NCI-H748 (cell line): ENCODE measurements at regions not wholly inside any gene's neighbourhood (a gene's known extent, or its start where the extent isn't known, plus 50 kb on each side); places are given as distances from the start of the nearest gene placed in this dataset.
"Not testable (repeated sequence)": the region's sequence is repeated elsewhere in the genome, so short reads cannot be mapped to it uniquely, and the experiment has no call there.

Experiments
- DNase-seq: peaks from one replicate; lab custom pipeline; 2025; ENCODE audit not compliant: unreplicated experiment; lab: John Stamatoyannopoulos, UW

- DNase-seq, result not testable (repeated sequence)
These were observed 104.5 kb downstream of the ZNF33B start for GRCh38 chr10:42533866-42534265.

DNA sequence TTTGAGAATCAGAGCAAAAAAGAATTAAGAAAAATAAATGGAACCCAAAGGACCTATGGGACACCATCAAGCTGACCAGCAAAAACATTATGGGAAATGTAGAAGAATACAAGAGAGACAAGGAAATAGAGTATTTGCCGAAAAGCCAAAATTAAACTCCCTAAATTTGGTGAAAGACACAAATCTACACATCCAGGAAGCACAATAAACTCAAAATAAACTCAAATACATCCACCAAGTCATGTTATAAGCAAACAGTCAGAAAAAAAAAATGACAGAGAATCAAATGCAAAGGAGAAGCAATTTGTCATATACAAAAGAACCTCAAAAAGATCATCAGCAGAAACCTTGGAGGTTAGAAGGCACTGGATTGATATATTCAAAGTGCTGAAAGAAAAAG, 105.4 kb downstream of the ZNF33B start:
- DNase-seq, result no peak

DNA sequence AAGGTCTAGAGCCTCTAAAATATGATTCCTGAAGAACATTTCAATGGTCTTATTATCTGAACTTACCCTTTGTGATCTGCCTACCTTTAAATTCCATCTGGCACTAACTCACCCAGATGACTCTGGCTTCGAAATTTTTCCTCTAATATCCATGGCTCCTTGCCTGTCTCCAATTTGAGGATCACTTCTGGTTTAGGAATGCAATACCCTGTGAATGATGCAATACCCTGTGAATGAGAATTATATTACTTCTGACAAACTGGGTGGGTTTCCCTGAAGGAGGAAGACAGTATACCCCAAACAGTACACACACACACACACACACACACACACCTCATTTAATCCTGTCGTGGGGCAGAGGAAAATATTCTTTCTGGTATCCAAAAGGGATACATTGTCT, 115.3 kb downstream of the ZNF33B start:
- no peak for DNase-seq

DNA sequence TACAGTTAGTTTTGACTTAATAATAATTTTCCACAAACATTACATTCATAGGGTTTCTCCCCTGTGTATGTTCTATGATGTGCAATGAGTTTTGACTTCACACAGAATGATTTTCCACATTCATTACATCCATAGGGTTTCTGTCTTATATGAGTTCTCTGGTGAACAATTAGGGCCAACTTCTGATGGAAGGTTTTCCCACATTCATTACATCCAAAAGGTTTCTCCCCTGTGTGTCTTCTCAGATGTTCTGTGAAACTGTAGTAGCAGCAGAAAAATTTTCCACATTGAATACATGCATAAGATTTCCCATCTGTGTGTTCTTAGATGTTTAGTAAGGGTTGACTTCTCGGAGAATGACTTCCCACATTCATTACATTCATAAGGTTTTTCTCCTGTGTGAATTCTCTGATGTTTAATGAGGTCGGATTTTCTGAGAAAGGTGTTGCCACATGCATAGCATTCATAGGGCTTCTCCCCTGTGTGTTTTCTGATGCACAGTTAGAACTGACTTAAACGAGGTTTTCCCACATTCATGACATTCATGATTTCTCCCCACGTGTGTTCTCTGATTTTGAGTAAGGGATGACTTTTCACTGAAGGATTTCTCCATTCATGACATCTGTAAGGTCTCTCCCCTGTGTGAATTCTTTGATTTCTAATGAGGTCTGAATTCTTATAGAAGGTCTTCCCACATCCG, 118.5 kb downstream of the ZNF33B start:
- no peak for DNase-seq

DNA sequence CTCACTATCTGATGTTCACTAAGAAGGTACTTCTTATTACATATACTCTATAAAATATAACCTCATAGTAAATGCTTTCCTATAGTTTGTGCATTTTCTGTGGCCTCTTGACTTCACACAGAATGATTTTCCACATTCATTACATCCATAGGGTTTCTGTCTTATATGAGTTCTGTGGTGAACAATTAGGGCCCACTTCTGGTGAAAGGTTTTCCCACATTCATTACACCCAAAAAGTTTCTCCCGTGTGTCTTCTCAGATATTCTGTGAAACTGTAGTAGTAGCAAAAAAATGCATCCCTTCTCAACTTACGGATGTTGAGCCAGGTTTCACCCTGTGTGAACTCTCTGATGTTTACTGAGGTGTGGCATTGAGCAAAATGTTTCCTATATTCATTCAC, 119.3 kb downstream of the ZNF33B start:
- no peak for DNase-seq

DNA sequence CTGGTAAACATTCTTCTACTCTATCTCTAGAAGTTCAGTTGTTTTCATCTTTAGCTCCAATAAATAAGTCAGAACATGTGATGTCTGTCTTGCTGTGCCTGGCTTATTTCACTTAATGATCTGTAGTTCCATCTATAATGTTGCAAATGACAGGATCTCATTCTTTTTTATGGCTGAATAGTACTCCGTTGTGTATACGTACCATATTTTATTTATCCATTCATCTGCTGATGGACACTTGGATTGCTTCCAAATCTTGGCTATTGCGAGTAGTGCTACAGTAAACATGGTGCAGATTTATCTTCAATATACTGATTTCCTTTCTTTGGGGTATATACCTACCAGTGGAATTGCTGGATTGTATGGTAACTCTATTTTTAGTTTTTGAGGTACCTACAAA, 124.4 kb downstream of the ZNF33B start:
- DNase-seq, result no peak

GRCh38 chr10:42491801-42492200, 146.6 kb downstream of the ZNF33B start:
- no peak for DNase-seq

GRCh38 chr10:42491001-42491592, 147.3 kb downstream of the ZNF33B start:
- DNase-seq, result no peak

- no peak for DNase-seq
These were observed 148.0 kb downstream of the ZNF33B start for GRCh38 chr10:42490368-42490767.

GRCh38 chr10:42488416-42488815, 150.0 kb downstream of the ZNF33B start:
- no peak for DNase-seq

DNA sequence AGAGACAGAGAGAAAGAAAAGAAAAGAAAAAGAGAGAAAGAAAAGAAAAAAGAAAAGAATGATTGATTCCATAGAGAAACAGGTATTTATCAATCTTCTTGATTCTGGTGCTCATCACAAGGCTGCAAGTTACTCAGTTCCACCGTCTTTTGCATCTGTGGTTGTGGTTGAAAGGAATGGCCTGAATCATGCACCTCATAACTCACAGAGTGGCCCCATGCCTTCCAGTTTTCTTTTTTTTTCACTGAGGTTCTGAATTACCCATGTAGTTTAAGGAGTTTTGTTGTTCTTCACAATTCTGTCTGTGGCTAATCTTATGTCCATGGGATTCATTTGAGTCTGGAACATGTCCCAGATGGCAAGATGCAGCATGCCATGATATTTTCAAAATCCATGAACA, 156.0 kb downstream of the ZNF33B start:
- DNase-seq, result no peak

DNA sequence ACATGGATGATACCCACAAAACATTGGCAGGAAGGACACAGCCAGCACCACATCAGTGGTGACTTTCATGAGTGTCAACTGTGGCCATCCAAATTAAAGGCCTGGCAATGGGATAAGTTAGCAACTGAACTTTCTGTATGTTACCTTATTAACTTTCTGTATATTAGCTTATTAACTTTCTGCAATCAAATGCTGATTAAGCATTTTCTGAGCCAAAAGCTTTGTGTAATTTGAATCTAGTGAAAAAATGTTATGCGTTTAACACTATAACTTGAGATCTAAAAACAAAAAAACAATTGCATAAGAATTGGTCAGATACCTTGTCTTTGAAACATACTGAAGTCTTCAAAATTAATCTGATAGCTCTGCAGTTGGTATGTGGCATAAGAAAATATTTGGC, 159.3 kb downstream of the ZNF33B start:
- DNase-seq, result no peak

DNA sequence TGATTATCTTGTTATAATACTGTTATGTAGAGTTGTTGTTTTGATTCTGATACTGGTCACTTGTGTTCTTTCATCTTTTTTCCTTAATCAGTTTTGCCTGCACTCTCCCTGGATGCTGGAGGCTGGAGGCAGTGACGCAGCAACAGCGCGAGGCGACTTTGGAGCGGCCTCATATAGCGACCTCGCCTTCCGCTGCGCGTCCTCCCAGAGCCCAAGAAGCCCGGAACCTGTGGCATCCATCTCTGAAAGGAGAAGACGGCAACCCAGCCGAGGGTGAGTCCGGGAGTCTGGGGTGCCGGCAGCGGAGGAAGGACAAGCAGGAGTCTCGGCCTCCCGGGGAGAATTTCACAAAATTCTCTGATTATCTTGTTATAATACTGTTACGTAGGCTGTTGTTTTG, 161.2 kb downstream of the ZNF33B start:
- no peak for DNase-seq

DNA sequence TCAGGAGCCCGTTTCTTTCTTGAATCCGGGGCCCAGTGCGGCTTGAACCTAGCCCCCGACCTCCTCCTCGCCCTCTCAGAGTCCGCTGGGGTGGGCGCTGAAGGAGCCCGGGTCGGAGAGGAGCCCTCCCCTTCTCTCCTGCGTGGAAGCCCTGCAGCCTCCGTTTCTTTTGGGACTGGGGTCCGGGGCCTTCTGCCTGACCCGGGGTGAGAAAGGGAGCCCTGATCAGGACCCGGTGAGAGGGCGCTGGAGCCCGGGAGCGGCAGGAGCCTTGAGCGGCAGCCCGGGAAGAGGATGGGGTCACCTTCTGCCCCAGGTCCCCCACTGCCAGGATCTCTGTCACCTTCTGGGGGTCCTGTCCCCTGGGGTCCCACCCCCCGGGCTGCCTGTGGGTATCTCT, 162.3 kb downstream of the ZNF33B start:
- DNase-seq, result no peak

- DNase-seq, result peak; percentile 23
These were observed 162.9 kb downstream of the ZNF33B start for GRCh38 chr10:42475168-42476098.

GRCh38 chr10:42454313-42454712, 184.1 kb downstream of the ZNF33B start:
- DNase-seq, result no peak

- DNase-seq, result no peak
These were observed 207.3 kb downstream of the ZNF33B start for GRCh38 chr10:42431095-42431494.

DNA sequence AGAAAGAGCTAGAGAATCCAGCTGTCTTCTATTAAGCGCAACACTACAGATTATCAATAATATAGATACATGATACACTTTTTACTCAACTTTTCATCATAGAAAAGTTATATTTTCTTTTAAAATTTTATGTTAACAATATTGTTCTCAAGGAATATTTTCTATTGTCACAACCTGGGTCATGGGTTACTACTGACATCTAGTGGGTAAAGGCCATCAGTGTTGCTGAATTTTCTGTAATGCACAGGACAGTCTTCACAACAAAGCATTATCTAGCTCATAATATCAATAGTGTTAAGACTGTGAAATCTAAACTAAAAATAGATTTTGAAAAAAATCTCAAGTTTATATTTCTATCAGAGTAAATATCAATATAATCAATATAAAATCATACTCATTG, 209.8 kb downstream of the ZNF33B start:
- peak; percentile 7 for DNase-seq

DNA sequence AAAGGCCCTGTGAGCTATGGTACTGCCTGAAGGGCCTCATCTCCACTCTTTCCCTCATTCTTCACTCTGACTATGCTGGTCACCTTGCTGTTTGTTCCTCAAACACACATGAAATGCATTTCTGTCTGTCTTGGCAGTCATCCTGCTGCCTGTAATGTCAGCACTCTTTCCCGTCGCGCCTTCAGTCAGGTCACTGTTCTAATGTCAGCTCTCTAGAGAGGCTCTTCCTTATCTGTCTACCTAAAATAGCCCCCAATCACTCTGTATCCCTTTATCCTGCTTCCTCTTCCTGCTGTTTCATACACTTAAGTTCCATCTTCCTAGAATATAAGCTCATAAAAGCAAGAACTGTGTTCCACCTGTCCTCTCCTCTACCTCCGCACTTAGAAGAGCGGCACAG, 215.5 kb downstream of the ZNF33B start:
- DNase-seq, result no peak

GRCh38 chr10:42421812-42422211, 216.6 kb downstream of the ZNF33B start:
- DNase-seq, result no peak

DNA sequence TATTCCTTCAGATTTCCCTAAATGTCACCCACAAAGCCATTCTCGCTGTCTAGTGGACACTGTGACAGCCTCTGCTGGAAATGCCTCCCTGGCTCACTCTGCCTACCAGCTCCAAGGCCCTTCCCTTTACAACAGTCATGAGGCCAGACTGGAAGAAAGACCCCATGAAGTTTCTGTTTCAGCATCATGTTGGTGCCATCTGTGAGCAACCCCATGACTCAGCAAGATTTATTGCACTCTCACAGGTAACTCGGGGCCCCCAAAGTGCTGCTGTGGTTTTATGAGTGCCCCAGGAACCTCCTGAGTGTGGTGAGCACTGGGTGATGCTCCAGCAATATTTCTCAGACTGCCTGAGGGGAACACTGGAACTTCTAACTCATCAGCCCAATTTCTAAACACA, 218.6 kb downstream of the ZNF33B start:
- DNase-seq, result no peak
